Fibroblast of the aortic adventitia (primary cell): ENCODE measurements at regions not wholly inside any gene's neighbourhood (a gene's known extent, or its start where the extent isn't known, plus 50 kb on each side); places are given as distances from the start of the nearest gene placed in this dataset.

ENCODE experiments used
- DNase-seq: peaks from one replicate; pipeline ENCODE4 v3.0.0-alpha.2; 2010; ENCODE audit warnings: low read depth
- H3K4me3 ChIP-seq: 2 replicates; pipeline ENCODE4 v1.5.1; 2011; ENCODE audit warnings: low read depth, mild to moderate bottlenecking, control low read depth, low read length, moderate library complexity
- CTCF ChIP-seq: IDR thresholded peaks from 2 replicates; pipeline ENCODE4 v1.5.1; 2011; ENCODE audit warnings: mild to moderate bottlenecking, low read length, control low read depth, inconsistent platforms; ENCODE audit not compliant: insufficient read depth

- H3K4me3 ChIP-seq = no peak overlapping the region
- TF ChIP-seq CTCF = no peak
- no peak for DNase-seq
Observed at GRCh38 chr1:29786791-29787732, 550.7 kb downstream of the PTPRU start.

- no peak overlapping the region for H3K4me3 ChIP-seq
- no peak for TF ChIP-seq CTCF
- no peak for DNase-seq
Observed at GRCh38 chr1:29786195-29786594, 549.9 kb downstream of the PTPRU start.

GRCh38 chr1:29785554-29785953, 549.2 kb downstream of the PTPRU start:
- H3K4me3 ChIP-seq = no peak overlapping the region
- no peak for TF ChIP-seq CTCF

GRCh38 chr1:29785137-29785527, 548.8 kb downstream of the PTPRU start:
- no peak for TF ChIP-seq CTCF
- H3K4me3 ChIP-seq = no peak overlapping the region
- DNase-seq = no peak

More at GRCh38 chr1:29785554-29785953, 549.2 kb downstream of the PTPRU start:
- DNase-seq = no peak

GRCh38 chr1:29784276-29785136, 548.2 kb downstream of the PTPRU start:
- no peak overlapping the region for H3K4me3 ChIP-seq
- DNase-seq = no peak
- TF ChIP-seq CTCF = no peak

- no peak for TF ChIP-seq CTCF
- no peak overlapping the region for H3K4me3 ChIP-seq
- no peak for DNase-seq
Observed at GRCh38 chr1:29783508-29784275, 547.4 kb downstream of the PTPRU start.
